ENCODE measurements at regions not wholly inside any gene's neighbourhood (a gene's known extent, or its start where the extent isn't known, plus 50 kb on each side); places are given as distances from the start of the nearest gene placed in this dataset.

DNA sequence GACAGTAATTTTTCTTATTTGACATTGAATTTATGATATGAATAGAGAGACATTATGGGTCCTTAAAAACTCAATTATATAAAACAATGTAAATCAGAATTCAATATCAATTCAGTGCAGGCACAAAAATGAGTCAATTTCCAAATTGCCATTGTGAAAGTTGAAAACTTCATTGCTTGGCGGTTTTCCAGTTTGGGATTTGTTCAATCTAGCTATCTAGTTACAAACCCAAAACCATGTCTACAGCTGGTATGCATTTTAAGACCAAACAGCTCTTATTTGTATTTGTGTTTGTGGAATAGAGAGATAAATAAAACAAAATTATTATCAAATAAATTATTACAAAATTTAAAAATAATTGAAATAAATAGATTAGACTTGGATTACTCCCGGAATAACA is 1206.6 kb upstream of the RAG2 start:
- TF ChIP-seq, protein P1, sequence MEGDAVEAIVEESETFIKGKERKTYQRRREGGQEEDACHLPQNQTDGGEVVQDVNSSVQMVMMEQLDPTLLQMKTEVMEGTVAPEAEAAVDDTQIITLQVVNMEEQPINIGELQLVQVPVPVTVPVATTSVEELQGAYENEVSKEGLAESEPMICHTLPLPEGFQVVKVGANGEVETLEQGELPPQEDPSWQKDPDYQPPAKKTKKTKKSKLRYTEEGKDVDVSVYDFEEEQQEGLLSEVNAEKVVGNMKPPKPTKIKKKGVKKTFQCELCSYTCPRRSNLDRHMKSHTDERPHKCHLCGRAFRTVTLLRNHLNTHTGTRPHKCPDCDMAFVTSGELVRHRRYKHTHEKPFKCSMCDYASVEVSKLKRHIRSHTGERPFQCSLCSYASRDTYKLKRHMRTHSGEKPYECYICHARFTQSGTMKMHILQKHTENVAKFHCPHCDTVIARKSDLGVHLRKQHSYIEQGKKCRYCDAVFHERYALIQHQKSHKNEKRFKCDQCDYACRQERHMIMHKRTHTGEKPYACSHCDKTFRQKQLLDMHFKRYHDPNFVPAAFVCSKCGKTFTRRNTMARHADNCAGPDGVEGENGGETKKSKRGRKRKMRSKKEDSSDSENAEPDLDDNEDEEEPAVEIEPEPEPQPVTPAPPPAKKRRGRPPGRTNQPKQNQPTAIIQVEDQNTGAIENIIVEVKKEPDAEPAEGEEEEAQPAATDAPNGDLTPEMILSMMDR (IDR thresholded peaks at IDR 0.05), result no peak
- Histone ChIP-seq H3K27ac (no peak overlapping the region), H3K4me3 (no peak overlapping the region)
- no peak for DNase-seq (ENCODE audit: low spot score)

GRCh38 chr11:37788141-37788877 is 1190.3 kb upstream of the RAG2 start:
- DNase-seq (ENCODE audit: low spot score), result no peak
- TF ChIP-seq, protein P1 (IDR thresholded peaks at IDR 0.05), result no peak
- Histone ChIP-seq H3K4me3 (no peak overlapping the region), H3K27ac (no peak overlapping the region)

GRCh38 chr11:37786214-37786755 is 1188.2 kb upstream of the RAG2 start:
- no peak overlapping the region for H3K4me3 ChIP-seq
- DNase-seq (ENCODE audit: low spot score), result no peak
- TF ChIP-seq, protein P1 (IDR thresholded peaks at IDR 0.05), result no peak
- H3K27ac ChIP-seq, result no peak overlapping the region

DNA sequence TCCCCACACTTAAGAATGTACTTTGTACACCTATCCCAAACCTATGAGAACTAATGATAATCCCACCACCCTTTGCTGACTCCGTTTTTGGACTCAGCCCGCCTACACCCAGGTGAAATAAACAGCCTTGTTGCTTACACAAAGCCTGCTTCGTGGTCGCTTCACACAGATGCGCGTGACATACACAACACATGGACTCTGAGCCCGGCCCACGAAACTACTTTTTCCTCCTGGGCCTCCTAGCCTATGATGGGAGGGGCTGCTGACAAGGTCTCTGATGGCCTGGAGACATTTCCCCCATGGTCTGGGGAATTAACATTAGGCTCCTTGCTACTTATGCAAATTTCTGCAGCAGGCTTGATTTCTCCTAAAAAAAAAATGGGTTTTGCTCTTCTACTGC is 1176.4 kb upstream of the RAG2 start:
- no peak for DNase-seq (ENCODE audit: low spot score)
- H3K27ac ChIP-seq, result no peak overlapping the region
- TF ChIP-seq, protein P1 (IDR thresholded peaks at IDR 0.05), result no peak
- no peak overlapping the region for H3K4me3 ChIP-seq

GRCh38 chr11:37770145-37770544 is 1172.1 kb upstream of the RAG2 start:
- TF ChIP-seq, protein P1 (IDR thresholded peaks at IDR 0.05), result no peak
- no peak overlapping the region for H3K4me3 ChIP-seq
- H3K27ac ChIP-seq, result no peak overlapping the region
- DNase-seq (ENCODE audit: low spot score), result no peak

DNA sequence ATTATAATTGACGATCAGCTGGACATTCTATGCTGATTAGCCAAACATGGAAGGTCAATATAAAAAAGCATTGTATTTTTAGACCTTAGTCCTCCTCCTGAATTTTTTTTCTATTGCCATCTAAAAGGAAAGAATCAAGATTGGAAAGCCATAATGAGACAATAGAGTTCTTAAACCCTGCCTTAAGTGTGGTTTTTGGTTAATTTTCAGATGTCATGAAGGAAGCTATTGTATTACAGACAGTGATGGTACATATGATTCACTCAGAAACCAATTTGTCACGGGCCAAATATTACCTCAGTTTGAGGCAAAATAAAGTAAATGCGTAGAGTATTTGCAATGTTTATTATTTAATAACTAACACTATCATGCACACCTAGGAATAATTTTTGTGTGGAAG is 1164.0 kb upstream of the RAG2 start:
- Histone ChIP-seq H3K27ac (no peak overlapping the region), H3K4me3 (no peak overlapping the region)
- TF ChIP-seq, protein P1 (IDR thresholded peaks at IDR 0.05), result no peak
- DNase-seq (ENCODE audit: low spot score), result no peak

DNA sequence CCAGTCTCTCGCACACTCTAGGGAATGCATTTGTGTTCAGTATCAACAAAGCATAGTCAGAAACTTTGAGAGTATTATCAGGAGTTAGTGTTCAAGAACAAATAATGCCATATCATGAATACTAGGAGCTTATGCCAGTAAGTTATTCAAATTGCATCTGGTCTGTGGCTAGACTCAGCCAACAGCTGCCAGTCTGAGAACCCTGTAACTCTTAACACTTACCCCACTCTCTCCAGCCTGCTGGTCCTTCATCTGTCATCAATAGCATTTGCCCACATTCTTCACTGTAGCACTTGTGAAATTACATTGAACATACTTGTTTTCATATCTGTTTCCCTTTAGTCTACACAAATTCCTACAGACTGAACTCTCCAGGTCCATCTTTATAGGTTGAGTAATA is 1157.5 kb upstream of the RAG2 start:
- Histone ChIP-seq H3K27ac (no peak overlapping the region), H3K4me3 (no peak overlapping the region)
- TF ChIP-seq, protein P1 (IDR thresholded peaks at IDR 0.05), result no peak
- DNase-seq (ENCODE audit: low spot score), result no peak

Data from coronary artery (tissue), 2 donors.